ENCODE measurements at regions not wholly inside any gene's neighbourhood (a gene's known extent, or its start where the extent isn't known, plus 50 kb on each side); places are given as distances from the start of the nearest gene placed in this dataset.

DNA sequence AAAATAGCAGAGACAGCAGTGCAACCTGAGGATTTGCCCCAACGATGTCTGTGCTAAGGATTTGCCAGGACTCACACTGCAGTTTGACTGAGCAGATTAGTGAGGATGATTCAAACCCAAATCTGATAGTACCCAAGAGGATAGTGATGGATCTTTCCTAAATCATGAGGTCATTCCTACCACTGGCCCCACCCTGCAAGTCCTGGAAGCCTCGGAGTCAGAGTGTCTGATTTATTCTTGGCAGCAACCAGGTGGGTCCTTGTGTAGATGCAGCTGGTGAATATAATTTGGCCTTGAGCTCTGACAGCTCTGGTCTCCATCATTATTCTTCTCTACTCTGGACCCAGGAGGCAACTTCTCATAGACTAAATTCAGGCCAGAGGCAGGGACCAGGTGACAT is 179.3 kb upstream of the RAG2 start:
- TF ChIP-seq, protein P1, sequence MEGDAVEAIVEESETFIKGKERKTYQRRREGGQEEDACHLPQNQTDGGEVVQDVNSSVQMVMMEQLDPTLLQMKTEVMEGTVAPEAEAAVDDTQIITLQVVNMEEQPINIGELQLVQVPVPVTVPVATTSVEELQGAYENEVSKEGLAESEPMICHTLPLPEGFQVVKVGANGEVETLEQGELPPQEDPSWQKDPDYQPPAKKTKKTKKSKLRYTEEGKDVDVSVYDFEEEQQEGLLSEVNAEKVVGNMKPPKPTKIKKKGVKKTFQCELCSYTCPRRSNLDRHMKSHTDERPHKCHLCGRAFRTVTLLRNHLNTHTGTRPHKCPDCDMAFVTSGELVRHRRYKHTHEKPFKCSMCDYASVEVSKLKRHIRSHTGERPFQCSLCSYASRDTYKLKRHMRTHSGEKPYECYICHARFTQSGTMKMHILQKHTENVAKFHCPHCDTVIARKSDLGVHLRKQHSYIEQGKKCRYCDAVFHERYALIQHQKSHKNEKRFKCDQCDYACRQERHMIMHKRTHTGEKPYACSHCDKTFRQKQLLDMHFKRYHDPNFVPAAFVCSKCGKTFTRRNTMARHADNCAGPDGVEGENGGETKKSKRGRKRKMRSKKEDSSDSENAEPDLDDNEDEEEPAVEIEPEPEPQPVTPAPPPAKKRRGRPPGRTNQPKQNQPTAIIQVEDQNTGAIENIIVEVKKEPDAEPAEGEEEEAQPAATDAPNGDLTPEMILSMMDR (IDR thresholded peaks at IDR 0.05) = no peak
- TF ChIP-seq POLR2A (IDR thresholded peaks at IDR 0.05) = no peak

All from stomach (tissue), 4 donors.